GM23338 (cell line): ENCODE measurements at regions not wholly inside any gene's neighbourhood (a gene's known extent, or its start where the extent isn't known, plus 50 kb on each side); places are given as distances from the start of the nearest gene placed in this dataset.

Source experiments
- CREB1 ChIP-seq: fragments of 250-450 bp; sonication (Bioruptor Pico); IDR thresholded peaks from 2 replicates; pipeline ENCODE4 v1.5.0; 2020; ENCODE audit warnings: low read depth, mild to moderate bottlenecking, moderate library complexity
- CTCF ChIP-seq, 2 experiments: fragments of 200-600 bp in 1 of 2; sonication (generic) in 1 of 2; conservative IDR thresholded peaks; 2 replicates each; pipeline versions ENCODE4 v1.5.1 to v1.6.1; 2016 to 2017; ENCODE audit warnings: antibody characterized with exemption in 2 of 2, low read depth in 2 of 2, mild to moderate bottlenecking in 2 of 2, moderate library complexity in 1 of 2
- EZH2 ChIP-seq: fragments of 200-600 bp; sonication (generic); IDR thresholded peaks from one replicate; pipeline ENCODE4 v1.8.0; 2017; ENCODE audit warnings: antibody characterized with exemption, mild to moderate bottlenecking, low read depth; ENCODE audit not compliant: unreplicated experiment
- EZH2phosphoT487 ChIP-seq: fragments of 200-600 bp; sonication (generic); IDR thresholded peaks from one replicate; pipeline ENCODE4 v1.8.1; 2018; ENCODE audit warnings: antibody characterized with exemption; ENCODE audit not compliant: unreplicated experiment
- JUNB ChIP-seq: IDR thresholded peaks from one replicate; pipeline ENCODE4 v1.6.1; 2016; ENCODE audit warnings: antibody characterized with exemption; ENCODE audit not compliant: unreplicated experiment
- POLR2AphosphoS5 ChIP-seq: IDR thresholded peaks from 2 replicates; pipeline ENCODE4 v1.6.1; 2016; ENCODE audit warnings: antibody characterized with exemption, low read depth
- STAT1 ChIP-seq: IDR thresholded peaks from one replicate; pipeline ENCODE4 v1.6.1; 2016; ENCODE audit warnings: antibody characterized with exemption; ENCODE audit not compliant: unreplicated experiment
- ZNF114 ChIP-seq: fragments of 250-450 bp; sonication (Bioruptor Pico); IDR thresholded peaks from 2 replicates; pipeline ENCODE4 v1.5.0; 2020; ENCODE audit warnings: mild to moderate bottlenecking, moderate library complexity
- ZNF331 ChIP-seq: fragments of 250-450 bp; sonication (Bioruptor Pico); IDR thresholded peaks from 2 replicates; pipeline ENCODE4 v1.5.0; 2020; ENCODE audit warnings: low read depth, mild to moderate bottlenecking, moderate library complexity
- TF ChIP-seq, protein P1 (sequence below): IDR thresholded peaks from one replicate; pipeline ENCODE4 v1.6.1; 2018; ENCODE audit warnings: antibody characterized with exemption; ENCODE audit not compliant: unreplicated experiment
- TF ChIP-seq, protein P2 (sequence below): IDR thresholded peaks from 2 replicates; pipeline ENCODE4 v1.6.1; 2016; ENCODE audit warnings: antibody characterized with exemption
- TF ChIP-seq, protein P3 (sequence below): fragments of 250-450 bp; sonication (Bioruptor Pico); IDR thresholded peaks from 2 replicates; pipeline ENCODE4 v1.5.0; 2020; ENCODE audit warnings: mild to moderate bottlenecking, moderate library complexity

DNA sequence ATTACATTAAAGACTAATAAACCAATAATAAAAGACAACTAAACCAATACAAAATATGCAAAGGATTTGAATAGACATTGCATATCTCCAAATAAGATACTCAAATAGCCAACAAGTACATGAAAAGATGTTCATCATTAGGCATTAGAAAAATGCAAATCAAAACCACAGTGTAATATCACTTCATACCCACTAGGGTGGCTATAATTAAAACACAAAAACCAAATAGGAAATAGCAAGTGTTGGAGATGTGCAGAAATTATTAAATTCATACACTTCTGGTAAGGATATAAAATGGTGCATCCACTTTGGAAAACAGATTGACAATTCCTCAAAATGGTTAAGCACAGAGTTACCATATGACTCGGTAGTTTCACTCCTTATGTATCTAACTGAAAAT is 860.8 kb upstream of the DIAPH2 start:
- TF ChIP-seq CTCF (conservative IDR thresholded peaks at IDR 0.05; ENCODE audit: low read depth in 2 of 2) = peak in 1 of 2 experiments; percentile 22; a peak in 1 of 4 replicates
- TF ChIP-seq CREB1 (CRISPR knock-in tag) = no peak
- TF ChIP-seq POLR2AphosphoS5 = no peak
- TF ChIP-seq EZH2phosphoT487 = no peak
- no peak for TF ChIP-seq EZH2
- TF ChIP-seq, protein P1, sequence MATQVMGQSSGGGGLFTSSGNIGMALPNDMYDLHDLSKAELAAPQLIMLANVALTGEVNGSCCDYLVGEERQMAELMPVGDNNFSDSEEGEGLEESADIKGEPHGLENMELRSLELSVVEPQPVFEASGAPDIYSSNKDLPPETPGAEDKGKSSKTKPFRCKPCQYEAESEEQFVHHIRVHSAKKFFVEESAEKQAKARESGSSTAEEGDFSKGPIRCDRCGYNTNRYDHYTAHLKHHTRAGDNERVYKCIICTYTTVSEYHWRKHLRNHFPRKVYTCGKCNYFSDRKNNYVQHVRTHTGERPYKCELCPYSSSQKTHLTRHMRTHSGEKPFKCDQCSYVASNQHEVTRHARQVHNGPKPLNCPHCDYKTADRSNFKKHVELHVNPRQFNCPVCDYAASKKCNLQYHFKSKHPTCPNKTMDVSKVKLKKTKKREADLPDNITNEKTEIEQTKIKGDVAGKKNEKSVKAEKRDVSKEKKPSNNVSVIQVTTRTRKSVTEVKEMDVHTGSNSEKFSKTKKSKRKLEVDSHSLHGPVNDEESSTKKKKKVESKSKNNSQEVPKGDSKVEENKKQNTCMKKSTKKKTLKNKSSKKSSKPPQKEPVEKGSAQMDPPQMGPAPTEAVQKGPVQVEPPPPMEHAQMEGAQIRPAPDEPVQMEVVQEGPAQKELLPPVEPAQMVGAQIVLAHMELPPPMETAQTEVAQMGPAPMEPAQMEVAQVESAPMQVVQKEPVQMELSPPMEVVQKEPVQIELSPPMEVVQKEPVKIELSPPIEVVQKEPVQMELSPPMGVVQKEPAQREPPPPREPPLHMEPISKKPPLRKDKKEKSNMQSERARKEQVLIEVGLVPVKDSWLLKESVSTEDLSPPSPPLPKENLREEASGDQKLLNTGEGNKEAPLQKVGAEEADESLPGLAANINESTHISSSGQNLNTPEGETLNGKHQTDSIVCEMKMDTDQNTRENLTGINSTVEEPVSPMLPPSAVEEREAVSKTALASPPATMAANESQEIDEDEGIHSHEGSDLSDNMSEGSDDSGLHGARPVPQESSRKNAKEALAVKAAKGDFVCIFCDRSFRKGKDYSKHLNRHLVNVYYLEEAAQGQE = no peak
- TF ChIP-seq JUNB = no peak
- TF ChIP-seq, protein P2, sequence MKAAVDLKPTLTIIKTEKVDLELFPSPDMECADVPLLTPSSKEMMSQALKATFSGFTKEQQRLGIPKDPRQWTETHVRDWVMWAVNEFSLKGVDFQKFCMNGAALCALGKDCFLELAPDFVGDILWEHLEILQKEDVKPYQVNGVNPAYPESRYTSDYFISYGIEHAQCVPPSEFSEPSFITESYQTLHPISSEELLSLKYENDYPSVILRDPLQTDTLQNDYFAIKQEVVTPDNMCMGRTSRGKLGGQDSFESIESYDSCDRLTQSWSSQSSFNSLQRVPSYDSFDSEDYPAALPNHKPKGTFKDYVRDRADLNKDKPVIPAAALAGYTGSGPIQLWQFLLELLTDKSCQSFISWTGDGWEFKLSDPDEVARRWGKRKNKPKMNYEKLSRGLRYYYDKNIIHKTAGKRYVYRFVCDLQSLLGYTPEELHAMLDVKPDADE = no peak
- TF ChIP-seq ZNF331 (CRISPR knock-in tag) = no peak
- no peak for TF ChIP-seq ZNF114 (CRISPR knock-in tag)
- no peak for TF ChIP-seq STAT1
- TF ChIP-seq, protein P3, sequence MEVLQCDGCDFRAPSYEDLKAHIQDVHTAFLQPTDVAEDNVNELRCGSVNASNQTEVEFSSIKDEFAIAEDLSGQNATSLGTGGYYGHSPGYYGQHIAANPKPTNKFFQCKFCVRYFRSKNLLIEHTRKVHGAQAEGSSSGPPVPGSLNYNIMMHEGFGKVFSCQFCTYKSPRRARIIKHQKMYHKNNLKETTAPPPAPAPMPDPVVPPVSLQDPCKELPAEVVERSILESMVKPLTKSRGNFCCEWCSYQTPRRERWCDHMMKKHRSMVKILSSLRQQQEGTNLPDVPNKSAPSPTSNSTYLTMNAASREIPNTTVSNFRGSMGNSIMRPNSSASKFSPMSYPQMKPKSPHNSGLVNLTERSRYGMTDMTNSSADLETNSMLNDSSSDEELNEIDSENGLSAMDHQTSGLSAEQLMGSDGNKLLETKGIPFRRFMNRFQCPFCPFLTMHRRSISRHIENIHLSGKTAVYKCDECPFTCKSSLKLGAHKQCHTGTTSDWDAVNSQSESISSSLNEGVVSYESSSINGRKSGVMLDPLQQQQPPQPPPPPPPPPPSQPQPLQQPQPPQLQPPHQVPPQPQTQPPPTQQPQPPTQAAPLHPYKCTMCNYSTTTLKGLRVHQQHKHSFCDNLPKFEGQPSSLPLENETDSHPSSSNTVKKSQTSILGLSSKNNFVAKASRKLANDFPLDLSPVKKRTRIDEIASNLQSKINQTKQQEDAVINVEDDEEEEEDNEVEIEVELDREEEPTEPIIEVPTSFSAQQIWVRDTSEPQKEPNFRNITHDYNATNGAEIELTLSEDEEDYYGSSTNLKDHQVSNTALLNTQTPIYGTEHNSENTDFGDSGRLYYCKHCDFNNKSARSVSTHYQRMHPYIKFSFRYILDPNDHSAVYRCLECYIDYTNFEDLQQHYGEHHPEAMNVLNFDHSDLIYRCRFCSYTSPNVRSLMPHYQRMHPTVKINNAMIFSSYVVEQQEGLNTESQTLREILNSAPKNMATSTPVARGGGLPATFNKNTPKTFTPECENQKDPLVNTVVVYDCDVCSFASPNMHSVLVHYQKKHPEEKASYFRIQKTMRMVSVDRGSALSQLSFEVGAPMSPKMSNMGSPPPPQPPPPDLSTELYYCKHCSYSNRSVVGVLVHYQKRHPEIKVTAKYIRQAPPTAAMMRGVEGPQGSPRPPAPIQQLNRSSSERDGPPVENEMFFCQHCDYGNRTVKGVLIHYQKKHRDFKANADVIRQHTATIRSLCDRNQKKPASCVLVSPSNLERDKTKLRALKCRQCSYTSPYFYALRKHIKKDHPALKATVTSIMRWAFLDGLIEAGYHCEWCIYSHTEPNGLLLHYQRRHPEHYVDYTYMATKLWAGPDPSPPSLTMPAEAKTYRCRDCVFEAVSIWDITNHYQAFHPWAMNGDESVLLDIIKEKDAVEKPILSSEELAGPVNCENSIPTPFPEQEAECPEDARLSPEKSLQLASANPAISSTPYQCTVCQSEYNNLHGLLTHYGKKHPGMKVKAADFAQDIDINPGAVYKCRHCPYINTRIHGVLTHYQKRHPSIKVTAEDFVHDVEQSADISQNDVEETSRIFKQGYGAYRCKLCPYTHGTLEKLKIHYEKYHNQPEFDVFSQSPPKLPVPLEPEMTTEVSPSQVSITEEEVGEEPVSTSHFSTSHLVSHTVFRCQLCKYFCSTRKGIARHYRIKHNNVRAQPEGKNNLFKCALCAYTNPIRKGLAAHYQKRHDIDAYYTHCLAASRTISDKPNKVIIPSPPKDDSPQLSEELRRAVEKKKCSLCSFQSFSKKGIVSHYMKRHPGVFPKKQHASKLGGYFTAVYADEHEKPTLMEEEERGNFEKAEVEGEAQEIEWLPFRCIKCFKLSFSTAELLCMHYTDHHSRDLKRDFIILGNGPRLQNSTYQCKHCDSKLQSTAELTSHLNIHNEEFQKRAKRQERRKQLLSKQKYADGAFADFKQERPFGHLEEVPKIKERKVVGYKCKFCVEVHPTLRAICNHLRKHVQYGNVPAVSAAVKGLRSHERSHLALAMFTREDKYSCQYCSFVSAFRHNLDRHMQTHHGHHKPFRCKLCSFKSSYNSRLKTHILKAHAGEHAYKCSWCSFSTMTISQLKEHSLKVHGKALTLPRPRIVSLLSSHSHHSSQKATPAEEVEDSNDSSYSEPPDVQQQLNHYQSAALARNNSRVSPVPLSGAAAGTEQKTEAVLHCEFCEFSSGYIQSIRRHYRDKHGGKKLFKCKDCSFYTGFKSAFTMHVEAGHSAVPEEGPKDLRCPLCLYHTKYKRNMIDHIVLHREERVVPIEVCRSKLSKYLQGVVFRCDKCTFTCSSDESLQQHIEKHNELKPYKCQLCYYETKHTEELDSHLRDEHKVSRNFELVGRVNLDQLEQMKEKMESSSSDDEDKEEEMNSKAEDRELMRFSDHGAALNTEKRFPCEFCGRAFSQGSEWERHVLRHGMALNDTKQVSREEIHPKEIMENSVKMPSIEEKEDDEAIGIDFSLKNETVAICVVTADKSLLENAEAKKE (CRISPR knock-in tag) = no peak
